Retina (tissue), 1 donor: ENCODE measurements at regions not wholly inside any gene's neighbourhood (a gene's known extent, or its start where the extent isn't known, plus 50 kb on each side); places are given as distances from the start of the nearest gene placed in this dataset.

Experiments used
- DNase-seq: peaks from one replicate; pipeline ENCODE4 v3.0.0-alpha.2; 2016

- no peak for DNase-seq
Measured at GRCh38 chr14:42673963-42674362, 1067.3 kb downstream of the LRFN5 start.

- DNase-seq = no peak
Measured at GRCh38 chr14:42671636-42672035, 1065.0 kb downstream of the LRFN5 start.

- DNase-seq = no peak
Measured at GRCh38 chr14:42665083-42665482, 1058.4 kb downstream of the LRFN5 start.

- no peak for DNase-seq
Measured at GRCh38 chr14:42664190-42664589, 1057.5 kb downstream of the LRFN5 start.

- no peak for DNase-seq
Measured at GRCh38 chr14:42654707-42655106, 1048.0 kb downstream of the LRFN5 start.

- DNase-seq = no peak
Measured at GRCh38 chr14:42642787-42643186, 1036.1 kb downstream of the LRFN5 start.

GRCh38 chr14:42633504-42634095 lies 1026.9 kb downstream of the LRFN5 start:
- DNase-seq = no peak

GRCh38 chr14:42629553-42629952 lies 1022.9 kb downstream of the LRFN5 start:
- no peak for DNase-seq

GRCh38 chr14:42628602-42629001 lies 1021.9 kb downstream of the LRFN5 start:
- DNase-seq = no peak

- DNase-seq = no peak
Measured at GRCh38 chr14:42626986-42627385, 1020.3 kb downstream of the LRFN5 start.

- no peak for DNase-seq
Measured at GRCh38 chr14:42624980-42625761, 1018.5 kb downstream of the LRFN5 start.

GRCh38 chr14:42617005-42617404 lies 1010.3 kb downstream of the LRFN5 start:
- no peak for DNase-seq

GRCh38 chr14:42606839-42607238 lies 1000.2 kb downstream of the LRFN5 start:
- no peak for DNase-seq

- DNase-seq = no peak
Measured at GRCh38 chr14:42602336-42602845, 995.7 kb downstream of the LRFN5 start.

GRCh38 chr14:42572032-42572431 lies 965.4 kb downstream of the LRFN5 start:
- no peak for DNase-seq

GRCh38 chr14:42569227-42569626 lies 962.6 kb downstream of the LRFN5 start:
- no peak for DNase-seq

GRCh38 chr14:42565556-42565955 lies 958.9 kb downstream of the LRFN5 start:
- no peak for DNase-seq

GRCh38 chr14:42563313-42563712 lies 956.6 kb downstream of the LRFN5 start:
- no peak for DNase-seq

GRCh38 chr14:42556551-42556950 lies 949.9 kb downstream of the LRFN5 start:
- DNase-seq = no peak

- DNase-seq = no peak
Measured at GRCh38 chr14:42555365-42555764, 948.7 kb downstream of the LRFN5 start.

GRCh38 chr14:42554091-42554490 lies 947.4 kb downstream of the LRFN5 start:
- no peak for DNase-seq

- no peak for DNase-seq
Measured at GRCh38 chr14:42550310-42550709, 943.6 kb downstream of the LRFN5 start.

- no peak for DNase-seq
Measured at GRCh38 chr14:42548349-42548748, 941.7 kb downstream of the LRFN5 start.

GRCh38 chr14:42545636-42546035 lies 939.0 kb downstream of the LRFN5 start:
- no peak for DNase-seq
